ENCODE measurements at regions not wholly inside any gene's neighbourhood (a gene's known extent, or its start where the extent isn't known, plus 50 kb on each side); places are given as distances from the start of the nearest gene placed in this dataset.

DNA sequence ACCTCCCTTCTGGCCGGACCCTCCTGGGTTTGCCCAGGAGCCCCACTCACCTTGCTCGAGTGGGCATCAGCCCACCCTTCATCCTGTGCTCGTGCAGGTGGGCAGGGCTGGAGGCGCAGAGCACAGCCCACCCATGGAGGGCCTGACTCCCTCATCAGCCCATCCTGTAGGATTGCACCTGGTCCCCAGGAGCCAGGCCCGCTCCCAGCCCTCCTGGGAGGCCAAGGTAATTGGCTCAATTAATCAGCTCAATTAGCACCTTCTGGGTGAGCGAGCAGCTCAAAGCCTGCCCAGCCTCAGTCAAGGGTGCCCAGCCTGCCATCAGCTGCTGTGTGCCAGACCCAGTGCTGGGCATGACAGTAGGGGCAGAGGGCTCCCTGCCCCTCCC is 58.1 kb upstream of the NECTIN1 start:
- Histone ChIP-seq H3K27me3 (ENCODE audit: control insufficient read depth in 2 of 2, insufficient read depth in 2 of 2, low read length in 2 of 2) (no peaks in the 10 kb centered on the region), H4K20me1 (replicated peaks; ENCODE audit: control insufficient read depth, extremely low read depth, insufficient read depth, low read length) (no peaks in the 10 kb centered on the region), H3K27ac (ENCODE audit: insufficient read depth, low read depth, low read length) (no peak overlapping the region), H3K9ac (replicated peaks; ENCODE audit: extremely low read depth, insufficient read depth, low read length) (no peak overlapping the region), H3K9me1 (replicated peaks; ENCODE audit: control insufficient read depth, extremely low read depth, insufficient read depth, low read length) (no peaks in the 10 kb centered on the region), H3K4me2 (ENCODE audit: insufficient read depth, low read length) (no peak overlapping the region), H3K79me2 (ENCODE audit: control insufficient read depth, insufficient read depth, low read length) (no peaks in the 10 kb centered on the region), H3K4me1 (ENCODE audit: control insufficient read depth, extremely low read depth, insufficient read depth, low read length) (no peaks in the 10 kb centered on the region), H2AFZ (ENCODE audit: low read depth, low read length) (no peak overlapping the region), H3K36me3 (ENCODE audit: control insufficient read depth in 2 of 2, extremely low read depth in 1 of 2, insufficient read depth in 2 of 2, low read length in 2 of 2) (no peaks in the 10 kb centered on the region), H3K4me3 (replicated peaks in 1 of 3; ENCODE audit: insufficient read depth in 1 of 3, low read depth in 1 of 3, low read length in 3 of 3) (no peak overlapping the region), H3K9me3 (replicated peaks; ENCODE audit: control insufficient read depth, insufficient read depth, low read length) (no peaks in the 10 kb centered on the region)
- dilution Hi-C loops (cut with MboI; ENCODE audit: extremely low pct_ligation_motif_present, low sequenced_read_pairs): no loop called here
- ChIA-PET CTCF (no interaction called here), POLR2A (no interaction called here)
- intact Hi-C loops (cut with micrococcal nuclease): no loop called here
- FAIRE-seq: no peak
- no TSS peak for BruUV-seq (replicated peaks)
- no peak for DNase-seq (ENCODE audit: low read depth, low spot score)
- TF ChIP-seq GATA2 (IDR thresholded peaks at IDR 0.05; ENCODE audit: insufficient read depth, insufficient read length, low read depth, low read length) (no peak), MYC (IDR thresholded peaks at IDR 0.05; ENCODE audit: low read depth, low read length) (no peak), POLR2AphosphoS5 (IDR thresholded peaks at IDR 0.05; ENCODE audit: insufficient read depth, low read depth, low read length) (no peak), FOS (IDR thresholded peaks at IDR 0.05; ENCODE audit: borderline replicate concordance, insufficient read depth, low read length) (no peak), POLR2A (IDR thresholded peaks at IDR 0.05; ENCODE audit: low read depth, low read length) (no peak), EZH2 (IDR thresholded peaks at IDR 0.05; ENCODE audit: borderline replicate concordance, low read depth, low read length, severe bottlenecking) (no peak), JUN (IDR thresholded peaks at IDR 0.05; ENCODE audit: borderline replicate concordance, insufficient read depth, insufficient read length, low read depth) (no peak)
- TF ChIP-seq, protein P1, sequence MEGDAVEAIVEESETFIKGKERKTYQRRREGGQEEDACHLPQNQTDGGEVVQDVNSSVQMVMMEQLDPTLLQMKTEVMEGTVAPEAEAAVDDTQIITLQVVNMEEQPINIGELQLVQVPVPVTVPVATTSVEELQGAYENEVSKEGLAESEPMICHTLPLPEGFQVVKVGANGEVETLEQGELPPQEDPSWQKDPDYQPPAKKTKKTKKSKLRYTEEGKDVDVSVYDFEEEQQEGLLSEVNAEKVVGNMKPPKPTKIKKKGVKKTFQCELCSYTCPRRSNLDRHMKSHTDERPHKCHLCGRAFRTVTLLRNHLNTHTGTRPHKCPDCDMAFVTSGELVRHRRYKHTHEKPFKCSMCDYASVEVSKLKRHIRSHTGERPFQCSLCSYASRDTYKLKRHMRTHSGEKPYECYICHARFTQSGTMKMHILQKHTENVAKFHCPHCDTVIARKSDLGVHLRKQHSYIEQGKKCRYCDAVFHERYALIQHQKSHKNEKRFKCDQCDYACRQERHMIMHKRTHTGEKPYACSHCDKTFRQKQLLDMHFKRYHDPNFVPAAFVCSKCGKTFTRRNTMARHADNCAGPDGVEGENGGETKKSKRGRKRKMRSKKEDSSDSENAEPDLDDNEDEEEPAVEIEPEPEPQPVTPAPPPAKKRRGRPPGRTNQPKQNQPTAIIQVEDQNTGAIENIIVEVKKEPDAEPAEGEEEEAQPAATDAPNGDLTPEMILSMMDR (IDR thresholded peaks at IDR 0.05; ENCODE audit: extremely low read depth in 1 of 2, insufficient read depth in 1 of 2, low read depth in 1 of 2, low read length in 2 of 2): no peak
- TF ChIP-seq, protein P2, sequence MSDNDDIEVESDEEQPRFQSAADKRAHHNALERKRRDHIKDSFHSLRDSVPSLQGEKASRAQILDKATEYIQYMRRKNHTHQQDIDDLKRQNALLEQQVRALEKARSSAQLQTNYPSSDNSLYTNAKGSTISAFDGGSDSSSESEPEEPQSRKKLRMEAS (IDR thresholded peaks at IDR 0.05; ENCODE audit: insufficient read depth, insufficient read length): no peak

Measured in endothelial cell of umbilical vein (primary cell).